COLO668 (cell line): ENCODE measurements at regions not wholly inside any gene's neighbourhood (a gene's known extent, or its start where the extent isn't known, plus 50 kb on each side); places are given as distances from the start of the nearest gene placed in this dataset.
"Not testable (repeated sequence)": the region's sequence is repeated elsewhere in the genome, so short reads cannot be mapped to it uniquely, and the experiment has no call there.

Experiments used
- DNase-seq: peaks from one replicate; lab custom pipeline; 2025; ENCODE audit not compliant: unreplicated experiment; lab: John Stamatoyannopoulos, UW

DNA sequence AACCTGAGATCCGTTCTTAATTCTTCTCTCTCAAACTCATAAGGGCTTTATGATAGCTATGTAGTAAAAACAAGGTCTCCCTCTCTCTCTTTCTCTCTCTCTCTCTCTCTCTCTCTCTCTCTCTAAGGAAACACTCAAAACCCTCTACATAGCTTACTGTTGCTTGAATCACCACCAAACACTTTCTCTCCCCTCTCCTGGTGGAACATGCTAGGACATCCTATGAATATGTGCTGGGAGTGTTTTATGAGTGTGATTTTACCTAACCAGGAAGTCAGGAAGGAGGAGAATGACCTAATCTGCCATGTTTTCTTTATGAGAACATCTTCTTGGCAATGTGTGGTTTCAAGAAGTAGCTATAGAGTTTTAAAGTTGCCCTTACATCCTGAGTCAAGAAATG, 844.6 kb downstream of the TTLL7 start:
- not testable (repeated sequence) for DNase-seq

DNA sequence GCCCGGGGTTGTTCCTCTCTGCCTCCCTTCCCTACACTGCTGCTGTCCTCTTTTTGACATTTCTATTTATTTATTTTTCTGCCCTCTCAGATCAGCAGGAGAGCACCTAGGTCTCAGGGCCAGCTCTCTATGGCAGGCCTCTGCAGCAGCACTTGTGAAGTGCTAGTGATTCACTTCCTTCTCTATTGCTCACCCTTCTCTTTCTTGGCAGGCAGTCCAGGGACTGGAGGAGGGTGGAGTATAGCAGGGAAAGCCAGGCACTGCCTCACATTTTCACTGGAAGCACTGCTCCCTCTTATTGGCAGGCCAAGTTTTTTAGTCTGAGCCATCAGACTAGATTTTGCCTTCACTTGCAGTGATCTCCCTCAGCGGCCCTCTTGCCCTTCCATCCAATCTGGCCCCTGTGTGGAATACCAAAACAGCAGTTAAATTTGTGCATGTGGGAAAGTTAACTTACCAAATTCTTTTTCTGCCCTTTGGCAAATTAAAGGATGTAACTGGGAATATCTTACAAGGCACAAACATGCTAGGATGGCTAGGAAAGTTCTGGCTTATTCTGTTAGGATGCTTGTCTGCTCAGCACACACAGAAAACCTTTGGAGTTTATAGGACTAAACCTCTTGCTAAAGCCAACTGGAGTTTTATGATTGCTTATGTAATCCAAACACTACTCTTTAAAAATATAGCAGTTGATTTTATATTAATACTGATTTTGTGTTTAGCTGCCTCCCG, 847.6 kb downstream of the TTLL7 start:
- DNase-seq = not testable (repeated sequence)

DNA sequence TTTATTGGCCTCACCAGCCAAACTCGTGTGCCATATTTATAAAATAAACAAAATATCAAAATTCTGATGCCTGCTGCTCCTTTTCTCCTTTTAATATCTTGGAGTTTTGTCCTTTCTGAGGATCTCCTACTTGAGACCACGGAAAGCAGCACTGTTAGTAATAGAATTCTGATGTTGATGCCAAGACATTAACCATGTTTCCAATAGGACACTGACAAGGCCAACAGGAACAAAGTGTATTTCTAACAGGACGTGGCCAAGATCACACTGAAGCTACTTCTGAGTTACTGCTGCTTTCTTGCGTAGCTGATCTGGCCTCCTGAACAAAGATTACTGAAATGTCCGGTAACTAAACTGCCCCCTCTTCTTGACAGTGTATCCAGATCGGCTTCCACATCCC, 848.5 kb downstream of the TTLL7 start:
- DNase-seq = not testable (repeated sequence)

DNA sequence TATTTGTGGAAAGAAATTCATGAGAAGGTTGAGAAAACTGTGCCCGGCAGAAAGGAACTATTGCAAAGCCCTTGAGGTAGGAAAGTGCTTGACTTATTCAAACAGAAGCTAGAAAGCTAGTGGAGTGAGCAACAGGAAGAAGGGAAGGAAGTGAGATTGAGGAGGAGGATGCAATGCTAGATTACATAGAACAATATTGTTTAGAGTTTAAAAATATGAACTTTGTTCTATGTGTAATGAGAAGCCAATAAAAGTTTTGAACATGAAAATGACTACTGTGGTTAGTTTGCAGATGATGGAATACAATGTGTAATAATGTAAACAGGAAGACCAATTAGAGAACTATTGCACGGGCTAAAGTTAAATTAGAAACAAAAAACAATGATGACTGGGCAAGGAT, 853.1 kb downstream of the TTLL7 start:
- not testable (repeated sequence) for DNase-seq

DNA sequence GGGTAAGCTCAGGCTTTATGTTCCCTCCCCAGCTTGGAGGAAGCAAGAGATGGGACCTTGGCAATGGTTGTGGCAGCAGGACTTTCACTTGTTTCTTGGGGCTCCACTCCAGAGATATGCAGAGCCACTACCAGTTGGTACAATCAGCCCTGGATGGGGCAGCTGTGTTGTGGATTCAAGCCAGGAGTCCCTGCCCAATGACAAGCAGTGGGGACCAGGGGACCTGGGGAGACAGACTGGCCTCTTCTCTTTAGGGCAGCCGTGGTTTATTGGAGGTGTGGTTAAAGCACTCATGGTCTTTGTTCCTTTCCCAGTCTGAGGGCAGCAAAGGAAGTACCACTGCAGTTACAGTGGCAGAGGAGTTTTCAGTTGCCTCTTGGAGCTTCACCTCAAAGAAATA, 856.1 kb downstream of the TTLL7 start:
- not testable (repeated sequence) for DNase-seq

DNA sequence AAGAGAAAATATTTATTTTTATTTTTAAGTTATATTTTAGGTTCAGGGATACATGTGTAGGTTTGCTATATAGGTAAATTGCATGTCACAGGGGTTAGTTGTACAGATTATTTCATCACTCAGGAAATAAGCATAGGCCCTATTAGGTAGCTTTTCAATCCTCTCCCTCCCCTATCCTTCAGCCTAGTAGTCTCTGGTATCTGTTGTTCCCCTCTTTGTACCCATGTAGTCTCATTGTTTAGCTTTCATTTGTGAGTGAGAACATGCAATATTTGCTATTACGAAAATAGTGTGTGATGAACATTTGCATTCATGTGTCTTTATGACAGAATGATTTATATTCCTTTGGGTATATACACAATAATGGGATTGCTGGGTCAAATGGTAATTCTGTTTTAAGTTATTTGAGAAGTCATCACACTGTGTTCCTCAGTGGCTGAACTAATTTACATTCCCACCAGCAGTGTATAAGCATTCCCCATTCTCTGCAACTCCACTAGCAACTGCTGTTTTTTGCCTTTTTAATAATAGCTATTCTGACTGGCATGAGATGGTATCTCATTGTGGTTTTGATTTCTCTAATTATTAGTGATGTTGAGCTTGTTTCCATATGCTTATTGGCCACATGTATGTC, 863.3 kb downstream of the TTLL7 start:
- not testable (repeated sequence) for DNase-seq

DNA sequence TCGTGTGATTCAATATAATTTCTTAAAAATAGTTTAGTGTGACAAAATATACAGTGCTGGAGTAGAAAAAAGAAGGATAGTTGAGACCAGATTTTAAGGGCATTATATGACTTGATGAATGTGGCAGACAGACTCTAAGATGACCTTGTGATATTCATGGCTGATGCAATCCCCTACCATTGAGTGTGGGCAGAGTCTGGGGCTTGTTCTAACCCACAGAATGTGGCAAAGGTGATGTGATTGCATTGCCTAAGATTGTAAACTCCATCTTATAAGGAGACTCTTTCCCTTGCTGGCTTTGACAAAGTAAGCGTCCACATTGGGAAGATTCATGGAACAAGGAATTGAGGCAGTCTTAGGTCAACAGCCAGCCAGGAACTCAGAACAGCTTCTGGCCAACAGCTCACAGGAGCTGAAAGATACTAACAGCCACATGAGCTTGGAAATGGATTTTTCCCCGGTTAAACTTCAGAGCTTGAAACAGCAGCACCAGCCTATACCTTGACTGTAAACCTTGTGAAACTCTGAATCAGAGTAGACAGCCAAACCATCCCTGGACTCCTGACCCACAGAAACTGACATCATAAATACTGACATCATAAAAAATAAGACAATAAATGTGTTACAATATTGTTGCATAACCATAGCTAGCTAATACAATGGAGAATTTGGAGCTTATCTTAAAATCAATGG, 864.5 kb downstream of the TTLL7 start:
- not testable (repeated sequence) for DNase-seq

DNA sequence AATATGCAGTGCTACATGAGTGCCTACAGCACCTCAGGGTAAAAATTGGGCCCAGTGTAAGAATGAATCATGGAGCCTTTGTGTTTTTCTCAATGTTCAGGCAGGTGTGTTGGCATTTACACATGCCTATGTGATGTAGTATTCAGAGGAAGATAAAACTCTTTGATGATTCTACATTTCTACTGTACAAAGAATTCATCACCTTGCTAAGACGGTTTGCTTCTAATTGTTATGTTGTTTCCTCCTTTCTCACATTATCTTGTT, 867.3 kb downstream of the TTLL7 start:
- no peak for DNase-seq

DNA sequence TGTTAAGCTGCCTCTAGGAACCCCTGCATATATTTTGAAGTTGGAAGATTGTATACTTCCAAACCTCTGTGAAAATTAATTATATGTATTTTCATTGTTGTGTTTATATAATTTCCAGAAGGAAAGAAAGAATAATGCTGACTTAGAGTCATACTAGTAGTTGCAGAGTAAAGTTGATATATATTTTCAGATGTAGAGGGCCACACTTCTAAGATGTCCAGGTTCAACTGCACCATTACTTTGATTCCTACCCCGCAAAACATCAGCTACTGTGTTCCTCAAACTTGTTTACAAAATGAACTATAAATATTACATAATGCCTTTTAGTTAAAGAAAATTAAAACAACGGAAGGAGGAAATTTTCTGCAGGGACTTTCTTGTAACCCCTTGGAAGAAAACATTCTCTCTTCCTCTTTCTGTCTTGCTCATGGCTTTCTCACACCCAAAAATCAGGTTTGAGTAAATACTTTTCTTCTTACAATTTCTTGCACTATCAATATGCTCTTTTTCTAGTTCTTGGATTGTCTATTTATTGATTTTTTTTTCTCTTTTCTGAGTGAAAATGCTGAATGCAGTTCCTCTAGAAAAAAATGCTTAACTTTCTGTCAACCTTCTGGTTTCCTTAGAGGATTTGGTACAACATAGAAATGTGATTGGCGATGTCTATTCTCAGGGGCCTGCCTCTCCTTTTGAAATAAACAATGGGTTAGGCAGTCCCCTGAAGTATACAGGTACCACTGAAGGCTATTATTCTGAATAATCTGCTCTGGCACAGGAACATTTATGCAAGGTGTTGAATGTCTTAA, 867.8 kb downstream of the TTLL7 start:
- no peak for DNase-seq

DNA sequence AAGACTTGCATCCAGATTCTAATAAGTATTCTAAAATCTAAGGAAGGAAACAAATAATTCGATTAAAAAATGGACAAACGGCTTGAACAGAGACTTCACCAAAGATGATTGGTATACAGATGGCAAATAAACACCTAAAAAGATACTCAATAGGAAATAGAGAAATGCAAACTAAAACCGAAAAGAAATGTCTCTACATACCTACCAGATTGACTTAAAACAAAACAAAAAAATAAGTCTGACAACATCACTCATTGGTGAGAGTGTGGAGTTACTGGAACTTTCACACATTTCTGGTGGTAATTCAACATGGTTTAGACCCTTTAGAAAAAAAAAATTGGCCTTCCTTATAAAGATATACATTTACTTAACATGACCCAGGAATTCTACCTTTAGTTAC, 869.8 kb downstream of the TTLL7 start:
- no peak for DNase-seq

DNA sequence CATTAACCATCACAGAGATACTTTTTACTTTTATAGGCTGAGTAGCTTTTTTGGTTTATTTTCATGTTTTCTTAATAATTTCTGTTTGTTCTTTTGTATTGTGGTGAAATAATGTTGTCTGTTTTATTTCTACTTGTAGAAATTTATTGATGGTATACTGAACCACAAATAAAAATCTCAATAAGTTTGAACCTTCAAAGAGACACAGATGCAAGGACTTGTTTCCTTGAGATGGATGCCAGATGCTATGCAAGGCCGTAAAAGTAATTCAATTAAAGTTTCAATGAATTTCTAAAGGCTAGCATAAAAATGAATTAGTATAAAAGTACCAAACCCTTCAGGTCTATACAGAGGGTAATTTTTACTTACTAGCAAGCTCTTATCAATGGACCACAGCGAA, 873.5 kb downstream of the TTLL7 start:
- DNase-seq = no peak

DNA sequence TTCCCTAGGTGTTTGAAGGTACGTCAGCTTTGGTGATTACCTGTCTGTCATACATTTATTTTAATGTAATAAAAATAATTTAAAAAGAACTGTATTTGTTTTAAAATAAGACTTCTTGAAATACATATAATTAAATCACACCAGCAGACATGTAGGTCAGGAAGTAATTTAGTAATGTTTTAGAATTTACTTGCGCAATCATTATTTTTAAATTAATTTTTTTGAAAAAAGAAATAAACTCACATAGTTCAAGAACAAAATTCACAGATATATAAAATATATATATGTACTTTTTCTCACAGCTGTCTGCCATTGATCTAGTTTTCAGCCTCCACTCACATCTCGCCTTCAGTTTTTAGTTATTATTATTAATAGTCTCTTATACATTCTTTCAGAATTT, 875.9 kb downstream of the TTLL7 start:
- DNase-seq = no peak

DNA sequence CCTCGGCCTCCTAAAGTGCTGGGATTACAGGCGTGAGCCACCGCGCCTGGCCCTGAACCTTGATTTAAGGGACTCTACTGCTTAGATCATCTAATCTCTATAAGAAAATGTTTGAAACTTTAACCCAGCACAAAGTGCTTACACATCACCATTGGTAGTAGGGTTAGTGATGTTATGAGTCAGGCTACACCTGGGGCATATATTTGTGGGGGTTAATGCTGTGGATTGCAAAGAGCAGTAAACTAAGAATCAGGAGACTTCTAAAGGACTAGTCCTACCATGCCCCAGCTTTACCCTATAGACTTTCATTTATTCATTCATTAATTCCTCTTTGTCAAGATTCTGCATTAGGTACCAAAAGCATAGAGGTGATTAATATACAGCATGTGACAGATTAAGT, 880.5 kb downstream of the TTLL7 start:
- no peak for DNase-seq

DNA sequence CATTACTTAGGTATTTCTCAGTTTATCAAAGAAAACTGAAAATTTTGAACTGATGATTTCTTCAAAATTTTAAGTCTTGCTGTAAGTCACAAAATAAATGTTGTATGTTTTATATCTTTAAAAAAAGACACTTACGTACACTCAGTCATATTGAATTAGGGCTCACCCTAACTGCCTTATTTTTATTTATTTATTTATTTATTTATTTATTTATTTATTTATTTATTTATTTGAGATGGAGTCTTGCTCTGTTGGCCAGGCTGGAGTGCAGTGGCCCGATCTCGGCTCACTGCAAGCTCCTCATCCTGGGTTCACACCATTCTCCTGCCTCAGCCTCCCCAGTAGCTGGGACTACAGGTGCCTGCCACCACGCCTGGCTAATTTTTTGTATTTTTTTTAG, 881.9 kb downstream of the TTLL7 start:
- DNase-seq = not testable (repeated sequence)

DNA sequence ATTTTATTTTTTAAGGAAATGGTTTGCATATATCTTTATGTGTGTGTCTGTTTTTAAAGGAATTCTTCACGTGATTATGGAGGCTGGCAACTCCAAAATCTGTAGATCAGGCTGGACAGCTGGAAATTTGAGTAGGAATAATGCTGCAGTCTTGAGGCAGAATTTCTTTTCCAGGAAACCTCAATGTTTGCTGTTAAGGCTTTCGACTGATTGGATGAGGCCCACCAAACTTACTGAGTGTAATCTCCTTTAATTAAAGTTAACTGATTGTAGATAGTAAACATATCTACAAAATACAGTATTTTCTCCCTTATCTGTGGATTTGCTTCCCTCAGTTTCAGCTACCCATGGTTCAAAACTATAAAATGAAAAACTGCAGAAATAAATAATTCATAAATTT, 883.1 kb downstream of the TTLL7 start:
- no peak for DNase-seq

DNA sequence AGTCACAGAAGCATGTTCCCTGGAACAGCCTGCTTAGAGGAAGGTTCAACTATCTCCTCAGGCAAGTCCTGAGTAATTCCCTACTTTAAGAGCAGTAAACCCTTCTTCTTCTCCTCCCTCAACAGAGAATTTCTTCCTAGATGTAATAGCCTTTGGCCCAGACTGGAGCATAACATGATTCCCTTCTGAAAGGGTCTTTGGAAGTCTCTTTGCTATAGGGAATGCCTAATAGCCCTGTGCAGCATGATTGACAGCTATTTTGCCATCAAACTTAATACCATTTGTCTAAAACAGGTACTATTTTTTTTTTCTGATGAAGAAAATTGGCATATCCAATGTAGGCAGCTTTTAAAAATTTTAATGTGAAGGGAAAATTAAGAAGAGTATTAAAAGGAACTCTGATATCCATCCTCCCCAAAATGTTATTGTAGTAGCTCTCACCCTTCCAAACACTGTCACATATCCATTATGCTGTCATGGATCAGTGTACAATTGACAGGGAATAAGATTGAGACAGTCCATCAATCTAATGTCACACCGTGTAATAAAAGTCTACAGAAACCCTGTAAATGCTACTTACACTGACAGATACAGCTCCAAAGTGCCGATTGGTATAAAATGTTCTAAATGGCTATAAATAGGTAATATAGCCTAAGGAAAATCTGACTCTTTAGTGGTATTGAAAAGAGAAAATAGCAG, 884.6 kb downstream of the TTLL7 start:
- DNase-seq = no peak

DNA sequence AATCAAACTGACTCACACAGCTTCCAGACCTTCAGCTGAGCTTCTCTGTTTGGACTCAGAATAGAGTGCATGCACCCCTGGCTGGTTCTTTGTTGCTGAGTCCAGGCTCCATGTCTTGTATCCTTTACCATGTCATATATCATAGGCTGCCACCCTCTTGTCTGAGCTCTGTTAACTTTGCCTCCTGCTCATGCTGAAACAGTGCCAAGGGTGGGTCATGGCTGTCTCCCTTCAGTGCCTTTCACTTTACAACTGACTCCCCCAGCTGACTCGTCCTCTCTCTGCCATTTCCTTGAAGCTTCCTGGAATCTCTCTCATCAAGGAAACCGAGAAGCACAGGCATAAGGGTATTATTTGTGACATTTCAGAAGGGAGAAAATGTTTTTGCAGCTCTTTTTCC, 885.3 kb downstream of the TTLL7 start:
- DNase-seq = no peak

DNA sequence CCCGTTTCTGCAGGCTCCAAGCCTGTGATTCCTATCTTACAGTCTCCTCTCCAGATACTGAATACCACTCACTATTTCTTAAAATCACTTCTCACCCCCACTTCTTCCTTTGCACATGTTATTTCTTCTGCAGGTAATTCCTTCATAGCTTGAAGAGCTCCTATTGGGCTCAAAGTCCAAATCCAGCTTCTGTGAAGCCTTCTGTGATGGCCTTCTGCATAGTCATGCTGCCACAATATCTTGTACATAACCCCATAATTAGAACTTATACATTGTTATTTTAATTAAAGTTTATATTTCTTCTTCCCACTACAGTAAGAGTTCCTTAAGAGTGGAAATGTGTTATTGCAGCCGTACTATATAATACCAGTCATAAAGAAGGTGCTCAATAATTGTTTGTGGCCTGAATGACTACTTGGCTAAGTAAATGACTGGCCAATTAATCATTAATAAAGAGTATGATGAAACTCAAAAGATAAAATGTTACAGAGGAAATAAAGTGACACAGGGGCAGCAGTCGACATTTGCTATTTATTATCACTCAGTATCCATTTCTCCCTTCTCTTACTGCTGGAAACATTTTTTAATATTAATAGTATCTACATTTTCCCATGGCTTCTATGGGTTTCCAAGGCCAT, 886.6 kb downstream of the TTLL7 start:
- DNase-seq = no peak

DNA sequence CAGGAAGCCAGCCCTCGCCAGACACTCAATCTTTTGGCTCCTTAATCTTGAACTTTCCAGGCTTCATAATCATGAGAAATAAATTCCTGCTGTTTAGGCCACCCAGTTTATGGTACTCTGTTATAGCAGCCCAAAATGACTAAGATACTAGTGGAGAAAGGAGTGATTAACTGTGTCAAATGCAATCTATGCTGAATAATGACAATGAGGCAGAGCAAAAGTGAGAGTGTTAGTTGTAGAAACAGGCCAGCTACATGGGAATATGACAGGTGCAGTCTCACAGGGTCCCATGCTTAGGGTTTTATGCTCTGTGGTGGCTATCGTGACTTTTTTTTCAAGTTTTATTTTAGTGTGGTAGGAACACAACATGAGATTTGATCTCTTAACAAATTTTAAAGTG, 888.8 kb downstream of the TTLL7 start:
- no peak for DNase-seq

DNA sequence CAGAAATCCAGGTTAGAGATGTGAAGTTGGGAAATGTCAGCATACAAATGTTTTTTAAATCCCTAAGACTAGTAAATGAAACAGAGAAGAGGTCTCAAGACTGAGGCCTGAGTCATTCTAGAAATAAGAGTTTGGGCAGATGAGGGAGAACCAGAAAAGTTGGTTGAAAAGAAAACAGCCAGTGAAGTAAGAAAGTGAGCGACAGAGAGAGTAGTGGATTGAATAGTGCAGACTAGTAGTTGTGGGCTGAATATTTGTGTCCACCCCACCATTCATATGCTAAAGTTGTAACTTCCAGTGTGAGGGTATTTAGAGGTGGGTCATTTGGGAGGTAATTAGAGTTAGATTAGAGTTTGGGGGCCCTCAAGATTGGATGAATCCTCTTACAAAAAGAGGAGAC, 889.2 kb downstream of the TTLL7 start:
- DNase-seq = no peak

DNA sequence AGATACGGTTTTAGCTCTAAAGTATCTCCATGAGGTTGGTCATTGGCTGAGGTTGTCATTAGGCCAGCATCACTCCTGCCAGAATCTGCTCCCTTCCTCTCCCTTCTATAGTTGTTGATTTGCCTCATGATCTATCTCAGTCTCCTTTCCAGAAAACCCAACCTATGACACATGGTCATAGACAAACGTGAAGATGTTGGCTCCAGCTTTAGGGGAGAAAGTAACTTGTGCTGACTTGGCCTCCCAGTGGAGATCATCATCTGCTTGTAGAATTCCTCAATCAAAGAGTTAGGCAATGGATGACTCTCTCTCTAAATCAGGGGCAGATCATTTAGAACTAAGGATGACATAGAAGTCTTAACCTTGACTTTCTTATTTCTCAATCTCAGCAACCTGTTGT, 894.4 kb downstream of the TTLL7 start:
- no peak for DNase-seq
